H1 (cell line): ENCODE measurements at regions not wholly inside any gene's neighbourhood (a gene's known extent, or its start where the extent isn't known, plus 50 kb on each side); places are given as distances from the start of the nearest gene placed in this dataset.

Experiments
- CTCF ChIA-PET: fragments of 300-600 bp; sonication (Branson Sonifier 250); formaldehyde crosslinking; loops from one replicate; lab custom pipeline; 2021; ENCODE audit not compliant: partially characterized antibody; lab: Charles Lee
- POLR2A ChIA-PET: fragments of 300-600 bp; sonication (Branson Sonifier 250); formaldehyde crosslinking; loops from one replicate; lab custom pipeline; 2021; ENCODE audit warnings: inconsistent platforms; ENCODE audit not compliant: partially characterized antibody; lab: Charles Lee
- DNase-seq, 2 experiments: peaks; one replicate each; pipeline versions ENCODE4 v3.0.0 to v3.0.0-alpha.2; 2010 to 2022; ENCODE audit warnings: low spot score in 2 of 2, low read depth in 1 of 2, mixed read lengths in 1 of 2
- FAIRE-seq: peaks from 2 replicates; lab custom pipeline; 2011; peaks lifted over from hg19 to GRCh38; lab: Jason Lieb, UNC
- H2AFZ ChIP-seq: 2 replicates; pipeline ENCODE4 v1.8.1; 2012; ENCODE audit warnings: low read length, inconsistent platforms
- H2AK5ac ChIP-seq: 2 replicates; pipeline ENCODE4 v1.6.1; 2013; ENCODE audit warnings: low read depth, low read length
- H2BK120ac ChIP-seq: replicated peaks from 2 replicates; pipeline ENCODE3; 2013; ENCODE audit warnings: low read depth, low read length, inconsistent platforms
- H2BK12ac ChIP-seq: 2 replicates; pipeline ENCODE4 v1.6.1; 2013; ENCODE audit warnings: low read depth, low read length
- H2BK15ac ChIP-seq: 2 replicates; pipeline ENCODE4 v1.6.1; 2013; ENCODE audit warnings: low read length
- H2BK20ac ChIP-seq: 2 replicates; pipeline ENCODE4 v1.6.1; 2013; ENCODE audit warnings: low read length
- H2BK5ac ChIP-seq: 2 replicates; pipeline ENCODE4 v1.6.1; 2013; ENCODE audit warnings: low read depth, low read length
- H3K14ac ChIP-seq: 2 replicates; pipeline ENCODE4 v1.6.1; 2013; ENCODE audit warnings: inconsistent platforms; ENCODE audit not compliant: insufficient read length
- H3K18ac ChIP-seq: 2 replicates; pipeline ENCODE4 v1.6.1; 2013; ENCODE audit warnings: low read length; ENCODE audit errors: extremely low read depth
- H3K23ac ChIP-seq: 2 replicates; pipeline ENCODE4 v1.6.1; 2013; ENCODE audit warnings: inconsistent platforms; ENCODE audit not compliant: insufficient read length
- H3K23me2 ChIP-seq: 2 replicates; pipeline ENCODE4 v1.6.1; 2013; ENCODE audit warnings: low read depth, low read length
- H3K27ac ChIP-seq: 2 replicates; pipeline ENCODE4 v1.6.1; 2011; ENCODE audit warnings: low read depth, low read length, inconsistent platforms
- H3K27me3 ChIP-seq, 4 experiments: replicated peaks in 1 of 4; 1 replicate in 1 of 4; 2 replicates in 3 of 4; pipeline versions ENCODE4 v1.6.1 to v1.8.1; 2011 to 2013; ENCODE audit warnings: low read length in 3 of 4, mild to moderate bottlenecking in 3 of 4, inconsistent platforms in 2 of 4, mixed read lengths in 2 of 4, moderate library complexity in 1 of 4; ENCODE audit not compliant: control insufficient read depth in 3 of 4, insufficient read depth in 3 of 4; ENCODE audit errors: extremely low read depth in 1 of 4
- H3K36me3 ChIP-seq, 4 experiments: 2 replicates each; pipeline versions ENCODE4 v1.6.1 to v1.8.1; 2011 to 2013; ENCODE audit warnings: mild to moderate bottlenecking in 4 of 4, low read length in 3 of 4, moderate library complexity in 2 of 4, control low read depth in 1 of 4, inconsistent platforms in 1 of 4; ENCODE audit not compliant: insufficient read depth in 4 of 4, control insufficient read depth in 2 of 4
- H3K4ac ChIP-seq: replicated peaks from 2 replicates; pipeline ENCODE3; 2013; ENCODE audit warnings: low read length, low read depth, mixed read lengths, inconsistent platforms; ENCODE audit not compliant: insufficient read length
- H3K4me1 ChIP-seq, 4 experiments: replicated peaks in 1 of 4; 1 replicate in 1 of 4; 2 replicates in 3 of 4; pipeline versions ENCODE4 v1.6.1 to v1.8.1; 2011 to 2013; ENCODE audit warnings: low read length in 3 of 4, inconsistent platforms in 2 of 4, mixed read lengths in 1 of 4; ENCODE audit not compliant: insufficient read depth in 4 of 4, control insufficient read depth in 3 of 4
- H3K4me2 ChIP-seq, 2 experiments: 2 replicates each; pipeline versions ENCODE4 v1.6.1 to v1.8.1; 2011 to 2013; ENCODE audit warnings: low read depth in 2 of 2, low read length in 2 of 2, control low read depth in 1 of 2, inconsistent platforms in 1 of 2, mild to moderate bottlenecking in 1 of 2; ENCODE audit not compliant: insufficient read depth in 1 of 2
- H3K4me3 ChIP-seq, 4 experiments: fragments of 200-600, 300-600 bp in 1 of 4; sonication (generic), shearing (Covaris generic), sonication (Bioruptor Twin) in 1 of 4; 2 replicates each; pipeline versions ENCODE4 v1.5.1 to v1.8.1; 2011 to 2016; ENCODE audit warnings: low read length in 4 of 4, low read depth in 3 of 4, control low read depth in 2 of 4, inconsistent platforms in 2 of 4, mild to moderate bottlenecking in 2 of 4, mixed read lengths in 1 of 4, moderate library complexity in 1 of 4; ENCODE audit not compliant: insufficient read depth in 2 of 4; ENCODE audit errors: extremely low read depth in 1 of 4
- H3K56ac ChIP-seq: replicated peaks from 2 replicates; pipeline ENCODE3; 2013; ENCODE audit warnings: low read depth, mild to moderate bottlenecking, mixed read lengths, low read length, inconsistent platforms; ENCODE audit not compliant: insufficient read length
- H3K79me1 ChIP-seq: 2 replicates; pipeline ENCODE4 v1.6.1; 2013; ENCODE audit warnings: low read depth, low read length, control low read depth
- H3K79me2 ChIP-seq, 2 experiments: 2 replicates each; pipeline versions ENCODE4 v1.6.1 to v1.8.1; 2012 to 2013; ENCODE audit warnings: low read length in 2 of 2, mild to moderate bottlenecking in 2 of 2, inconsistent platforms in 1 of 2; ENCODE audit not compliant: insufficient read depth in 2 of 2, control insufficient read depth in 1 of 2
- H3K9ac ChIP-seq, 4 experiments: replicated peaks in 1 of 4; 1 replicate in 1 of 4; 2 replicates in 3 of 4; pipeline versions ENCODE4 v1.6.1 to v1.8.1; 2011 to 2013; ENCODE audit warnings: low read depth in 3 of 4, low read length in 3 of 4, control low read depth in 2 of 4, mild to moderate bottlenecking in 2 of 4, moderate library complexity in 2 of 4, inconsistent platforms in 1 of 4; ENCODE audit errors: extremely low read depth in 1 of 4
- H3K9me3 ChIP-seq, 2 experiments: 2 replicates each; pipeline versions ENCODE4 v1.6.1 to v1.8.1; 2012 to 2013; ENCODE audit warnings: mild to moderate bottlenecking in 2 of 2, moderate library complexity in 2 of 2, control low read depth in 1 of 2, inconsistent platforms in 1 of 2, low read depth in 1 of 2, low read length in 1 of 2, mixed read lengths in 1 of 2; ENCODE audit not compliant: insufficient read depth in 2 of 2
- H4K20me1 ChIP-seq, 2 experiments: replicated peaks in 1 of 2; 2 replicates each; pipeline versions ENCODE3 to v1.8.1; 2011 to 2013; ENCODE audit warnings: inconsistent platforms in 2 of 2, low read length in 2 of 2, mild to moderate bottlenecking in 1 of 2; ENCODE audit not compliant: insufficient read depth in 2 of 2, control insufficient read depth in 1 of 2
- H4K5ac ChIP-seq: 2 replicates; pipeline ENCODE4 v1.6.1; 2013; ENCODE audit warnings: low read length, low read depth, mixed read lengths, inconsistent platforms; ENCODE audit not compliant: insufficient read length
- H4K8ac ChIP-seq: 2 replicates; pipeline ENCODE4 v1.8.0; 2013; ENCODE audit warnings: mild to moderate bottlenecking, moderate library complexity, low read length, inconsistent platforms; ENCODE audit not compliant: insufficient read depth; ENCODE audit errors: extremely low read depth
- H4K91ac ChIP-seq: replicated peaks from 2 replicates; pipeline ENCODE3; 2013; ENCODE audit warnings: low read length, mixed read lengths, inconsistent platforms; ENCODE audit not compliant: insufficient read length
- BACH1 ChIP-seq: IDR thresholded peaks from 2 replicates; pipeline ENCODE4 v1.6.1; 2012; ENCODE audit warnings: low read length, improper control_type of control experiment
- BRCA1 ChIP-seq: IDR thresholded peaks from 2 replicates; pipeline ENCODE4 v1.6.1; 2012; ENCODE audit warnings: low read depth, low read length, improper control_type of control experiment
- CHD2 ChIP-seq: IDR thresholded peaks from 2 replicates; pipeline ENCODE4 v1.6.1; 2012; ENCODE audit warnings: low read length, improper control_type of control experiment
- GABPA ChIP-seq: IDR thresholded peaks from 2 replicates; pipeline ENCODE4 v1.6.1; 2011; ENCODE audit warnings: mild to moderate bottlenecking, low read length, moderate library complexity, borderline replicate concordance; ENCODE audit not compliant: insufficient read depth
- HDAC2 ChIP-seq, 2 experiments: fragments of 300-600 bp in 1 of 2; sonication (generic) in 1 of 2; IDR thresholded peaks; 2 replicates each; pipeline ENCODE4 v1.6.1; 2011 to 2012; ENCODE audit warnings: low read depth in 2 of 2, low read length in 2 of 2, mild to moderate bottlenecking in 2 of 2, moderate library complexity in 2 of 2, borderline replicate concordance in 1 of 2, inconsistent platforms in 1 of 2
- MAX ChIP-seq: IDR thresholded peaks from 2 replicates; pipeline ENCODE4 v1.6.1; 2012; ENCODE audit warnings: inconsistent platforms
- RBBP5 ChIP-seq: IDR thresholded peaks from 2 replicates; pipeline ENCODE4 v1.7.1; 2012; ENCODE audit warnings: low read depth, mild to moderate bottlenecking, inconsistent platforms, low read length, moderate library complexity, borderline replicate concordance
- RFX5 ChIP-seq: IDR thresholded peaks from 2 replicates; pipeline ENCODE4 v1.6.1; 2011; ENCODE audit warnings: low read depth, low read length, improper control_type of control experiment, borderline replicate concordance
- SP1 ChIP-seq: IDR thresholded peaks from 2 replicates; pipeline ENCODE4 v1.6.1; 2011; ENCODE audit warnings: low read depth, low read length
- TAF7 ChIP-seq: optimal IDR thresholded peaks from 2 replicates; pipeline ENCODE3; 2011; ENCODE audit warnings: low read depth, mild to moderate bottlenecking, inconsistent platforms, low read length, moderate library complexity, borderline replicate concordance
- WGBS, 2 experiments: shearing (Covaris generic) in 1 of 2; methylation state at CpG; one replicate each; pipeline versions ENCODE4 v1.1.6 to v1.1.7; 2013 to 2015; ENCODE audit warnings: low lambda C conversion rate in 2 of 2, mixed read lengths in 2 of 2, inconsistent platforms in 1 of 2, low coverage in 1 of 2, missing lambda C conversion rate in 1 of 2; ENCODE audit not compliant: insufficient replicate concordance in 2 of 2, insufficient coverage in 1 of 2, insufficient read length in 1 of 2; ENCODE audit errors: extremely low coverage in 1 of 2, missing lambda C conversion rate in 1 of 2; 5-methylcytosine and 5-hydroxymethylcytosine counted together
- TF ChIP-seq, protein P1 (sequence below): IDR thresholded peaks from 2 replicates; pipeline ENCODE4 v1.6.1; 2012; ENCODE audit warnings: inconsistent platforms

DNA sequence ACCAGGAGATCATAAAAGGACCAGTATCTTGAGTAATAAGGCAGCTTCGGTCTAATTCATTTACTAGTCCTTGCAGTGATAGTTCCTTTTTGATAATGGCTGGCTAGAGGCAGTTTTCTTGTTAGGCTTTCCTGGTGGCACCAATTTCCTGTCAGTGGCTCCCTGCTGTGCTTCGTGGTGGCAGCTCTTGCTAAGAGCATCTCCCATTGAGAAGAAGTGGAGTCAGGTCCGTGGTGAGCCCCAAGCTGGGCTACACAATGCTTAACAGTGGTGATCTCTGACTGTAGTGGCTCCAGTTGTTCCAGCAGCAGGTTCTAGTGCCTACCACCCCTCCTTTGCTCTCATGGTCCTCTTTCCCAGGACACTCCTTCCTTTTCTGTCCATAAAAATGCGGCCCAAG is 111.2 kb downstream of the RAP2B start:
- Histone ChIP-seq H2BK15ac (no peak overlapping the region), H2AK5ac (no peak overlapping the region), H2BK5ac (no peak overlapping the region), H3K27me3 (no peaks in the 10 kb centered on the region), H3K18ac (no peak overlapping the region), H3K4me2 (no peak overlapping the region), H3K14ac (no peak overlapping the region), H4K91ac (no peak overlapping the region), H2BK120ac (no peak overlapping the region), H2AFZ (no peak overlapping the region), H3K79me2 (no peaks in the 10 kb centered on the region), H2BK12ac (no peak overlapping the region), H3K23ac (no peak overlapping the region), H3K27ac (no peak overlapping the region), H4K20me1 (no peaks in the 10 kb centered on the region), H3K79me1 (no peaks in the 10 kb centered on the region), H4K8ac (no peak overlapping the region), H4K5ac (no peak overlapping the region), H3K9ac (no peak overlapping the region), H3K56ac (no peak overlapping the region), H3K4ac (no peak overlapping the region), H3K4me1 (no peaks in the 10 kb centered on the region), H2BK20ac (no peak overlapping the region), H3K9me3 (peaks cover 2 to 9% of the 10 kb centered on the region in 2 experiments; a peak in 2 of 4 replicates), H3K23me2 (no peaks in the 10 kb centered on the region), H3K4me3 (no peak overlapping the region), H3K36me3 (peaks cover 0 to 4% (median 0%) of the 10 kb centered on the region in 4 experiments; a peak in 1 of 8 replicates)
- 87% methylated on average over 4 of the region's 4 CpGs; no CpG with 5 or more reads in 1 of the 2 experiments for WGBS, 2 experiments
- ChIA-PET CTCF (no interaction called here), POLR2A (no interaction called here)
- DNase-seq = no peak
- no peak for FAIRE-seq
- TF ChIP-seq RFX5 (no peak), MAX (no peak), GABPA (no peak), SP1 (no peak), BRCA1 (no peak), RBBP5 (no peak), TAF7 (no peak), CHD2 (no peak), HDAC2 (IDR thresholded peaks at IDR 0.05; ENCODE audit: borderline replicate concordance in 1 of 2, low read depth in 2 of 2, low read length in 2 of 2) (no peak), BACH1 (no peak)
- TF ChIP-seq, protein P1, sequence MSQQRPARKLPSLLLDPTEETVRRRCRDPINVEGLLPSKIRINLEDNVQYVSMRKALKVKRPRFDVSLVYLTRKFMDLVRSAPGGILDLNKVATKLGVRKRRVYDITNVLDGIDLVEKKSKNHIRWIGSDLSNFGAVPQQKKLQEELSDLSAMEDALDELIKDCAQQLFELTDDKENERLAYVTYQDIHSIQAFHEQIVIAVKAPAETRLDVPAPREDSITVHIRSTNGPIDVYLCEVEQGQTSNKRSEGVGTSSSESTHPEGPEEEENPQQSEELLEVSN = no peak
